ENCODE measurements at regions not wholly inside any gene's neighbourhood (a gene's known extent, or its start where the extent isn't known, plus 50 kb on each side); places are given as distances from the start of the nearest gene placed in this dataset.

- TF ChIP-seq CTCF (IDR thresholded peaks at IDR 0.05) (no peak), ZFX (IDR thresholded peaks at IDR 0.05; ENCODE audit: borderline replicate concordance) (no peak)
- H3K27ac ChIP-seq, result no peak overlapping the region
Observed at GRCh38 chr2:180653481-180653880, 326.9 kb upstream of the UBE2E3 start.

- TF ChIP-seq ZFX (IDR thresholded peaks at IDR 0.05; ENCODE audit: borderline replicate concordance) (no peak), CTCF (IDR thresholded peaks at IDR 0.05) (no peak)
- no peak overlapping the region for H3K27ac ChIP-seq
Observed at GRCh38 chr2:180652794-180653193, 327.6 kb upstream of the UBE2E3 start.

GRCh38 chr2:180651596-180651995, 328.8 kb upstream of the UBE2E3 start:
- no peak overlapping the region for H3K27ac ChIP-seq
- no peak for TF ChIP-seq CTCF (IDR thresholded peaks at IDR 0.05)
- no peak for TF ChIP-seq ZFX (IDR thresholded peaks at IDR 0.05; ENCODE audit: borderline replicate concordance)

GRCh38 chr2:180647621-180648020, 332.8 kb upstream of the UBE2E3 start:
- TF ChIP-seq CTCF (IDR thresholded peaks at IDR 0.05), result no peak
- no peak for TF ChIP-seq ZFX (IDR thresholded peaks at IDR 0.05; ENCODE audit: borderline replicate concordance)
- H3K27ac ChIP-seq, result no peak overlapping the region

GRCh38 chr2:180647221-180647620, 333.2 kb upstream of the UBE2E3 start:
- TF ChIP-seq ZFX (IDR thresholded peaks at IDR 0.05; ENCODE audit: borderline replicate concordance), result no peak
- no peak for TF ChIP-seq CTCF (IDR thresholded peaks at IDR 0.05)
- no peak overlapping the region for H3K27ac ChIP-seq

GRCh38 chr2:180646756-180647155, 333.6 kb upstream of the UBE2E3 start:
- no peak overlapping the region for H3K27ac ChIP-seq
- TF ChIP-seq ZFX (IDR thresholded peaks at IDR 0.05; ENCODE audit: borderline replicate concordance) (no peak), CTCF (IDR thresholded peaks at IDR 0.05) (no peak)

- TF ChIP-seq CTCF (IDR thresholded peaks at IDR 0.05) (no peak), ZFX (IDR thresholded peaks at IDR 0.05; ENCODE audit: borderline replicate concordance) (no peak)
- no peak overlapping the region for H3K27ac ChIP-seq
Observed at GRCh38 chr2:180644709-180645108, 335.7 kb upstream of the UBE2E3 start.

Measured in 22Rv1 (cell line).